IMR-90 (cell line): ENCODE measurements at regions not wholly inside any gene's neighbourhood (a gene's known extent, or its start where the extent isn't known, plus 50 kb on each side); places are given as distances from the start of the nearest gene placed in this dataset.

Source experiments
- ATAC-seq: fragments of 200-7000 bp; cut with Tn5 transposase; 2 replicates; pipeline ENCODE4 v1.9.1; 2020; ENCODE audit warnings: low read depth, mild to moderate bottlenecking, moderate library complexity
- BruUV-seq: library from RNA; stranded (reverse); fragments of 400-500 nt; replicated peaks from 2 replicates; lab custom pipeline; 2021; lab: Mats Ljungman, UMichigan
- CTCF ChIA-PET: fragments of 300-600 bp; formaldehyde crosslinking; extraction: SDS; loops from one replicate; lab custom pipeline; 2021; ENCODE audit warnings: antibody characterized with exemption; lab: Yijun Ruan, JAX
- POLR2A ChIA-PET: fragments of 300-600 bp; sonication (Branson Sonifier 250); formaldehyde crosslinking; loops from one replicate; lab custom pipeline; 2022; ENCODE audit warnings: antibody characterized with exemption; ENCODE audit not compliant: unreplicated experiment; lab: Charles Lee
- DNase-seq: peaks from one replicate; pipeline ENCODE4 v3.0.0; 2013
- H2AFZ ChIP-seq: replicated peaks from 2 replicates; pipeline ENCODE3; 2013; ENCODE audit warnings: low read length, mild to moderate bottlenecking; ENCODE audit not compliant: poor library complexity
- H2AK5ac ChIP-seq: 2 replicates; pipeline ENCODE4 v1.6.1; 2013; ENCODE audit warnings: low read depth, low read length, inconsistent platforms
- H2AK9ac ChIP-seq: replicated peaks from 2 replicates; pipeline ENCODE3; 2013; ENCODE audit warnings: mild to moderate bottlenecking, low read depth, low read length, moderate library complexity; ENCODE audit not compliant: poor library complexity
- H2BK120ac ChIP-seq: 2 replicates; pipeline ENCODE4 v1.6.1; 2013; ENCODE audit warnings: low read depth, low read length, inconsistent platforms
- H2BK15ac ChIP-seq: 3 replicates; pipeline ENCODE4 v1.6.1; 2013; ENCODE audit warnings: low read depth, low read length, inconsistent platforms
- H2BK20ac ChIP-seq: 2 replicates; pipeline ENCODE4 v1.6.1; 2013; ENCODE audit warnings: low read depth, mild to moderate bottlenecking, inconsistent platforms, low read length, moderate library complexity
- H2BK5ac ChIP-seq: 2 replicates; pipeline ENCODE4 v1.6.1; 2013; ENCODE audit warnings: mild to moderate bottlenecking, low read depth, low read length, inconsistent platforms; ENCODE audit not compliant: poor library complexity, severe bottlenecking
- H3K14ac ChIP-seq: replicated peaks from 2 replicates; pipeline ENCODE4 v1.6.1; 2013; ENCODE audit warnings: low read depth, low read length, inconsistent platforms
- H3K18ac ChIP-seq: 2 replicates; pipeline ENCODE4 v1.6.1; 2013; ENCODE audit warnings: low read depth, low read length, control low read depth
- H3K23ac ChIP-seq: 2 replicates; pipeline ENCODE4 v1.6.1; 2013; ENCODE audit warnings: low read depth, low read length, inconsistent platforms
- H3K27ac ChIP-seq: 2 replicates; pipeline ENCODE4 v1.5.1; 2013; ENCODE audit warnings: mild to moderate bottlenecking, control low read depth, low read length; ENCODE audit not compliant: insufficient read depth
- H3K27me3 ChIP-seq: 2 replicates; pipeline ENCODE4 v1.6.1; 2013; ENCODE audit warnings: low read length; ENCODE audit not compliant: control insufficient read depth, insufficient read depth
- H3K36me3 ChIP-seq: 2 replicates; pipeline ENCODE4 v1.6.1; 2013; ENCODE audit warnings: low read length, mixed read lengths; ENCODE audit not compliant: control insufficient read depth, insufficient read depth
- H3K4ac ChIP-seq: 2 replicates; pipeline ENCODE4 v1.6.1; 2013; ENCODE audit warnings: low read depth, low read length, inconsistent platforms
- H3K4me1 ChIP-seq: 2 replicates; pipeline ENCODE4 v1.6.1; 2013; ENCODE audit warnings: low read length, mixed read lengths; ENCODE audit not compliant: control insufficient read depth, insufficient read depth
- H3K4me2 ChIP-seq: 2 replicates; pipeline ENCODE4 v1.6.1; 2013; ENCODE audit warnings: low read depth, mild to moderate bottlenecking, control low read depth, low read length, moderate library complexity
- H3K4me3 ChIP-seq: 2 replicates; pipeline ENCODE4 v1.5.1; 2013; ENCODE audit warnings: low read depth, mild to moderate bottlenecking, control low read depth, low read length, moderate library complexity; ENCODE audit not compliant: insufficient read depth
- H3K56ac ChIP-seq: 2 replicates; pipeline ENCODE4 v1.6.1; 2013; ENCODE audit warnings: low read length, inconsistent platforms; ENCODE audit not compliant: insufficient read depth; ENCODE audit errors: extremely low read depth
- H3K79me1 ChIP-seq, 2 experiments: 2 replicates each; pipeline ENCODE4 v1.6.1; 2013; ENCODE audit warnings: low read length in 2 of 2, inconsistent platforms in 1 of 2, low read depth in 1 of 2
- H3K9ac ChIP-seq: 2 replicates; pipeline ENCODE4 v1.6.1; 2013; ENCODE audit warnings: low read depth, low read length, control low read depth
- H3K9me1 ChIP-seq: 2 replicates; pipeline ENCODE4 v1.6.1; 2013; ENCODE audit warnings: low read length, inconsistent platforms; ENCODE audit not compliant: insufficient read depth
- H3K9me3 ChIP-seq: 2 replicates; pipeline ENCODE4 v1.6.1; 2013; ENCODE audit warnings: low read length; ENCODE audit not compliant: control insufficient read depth, insufficient read depth
- H4K20me1 ChIP-seq: 2 replicates; pipeline ENCODE4 v1.6.1; 2013; ENCODE audit warnings: low read length, inconsistent platforms; ENCODE audit not compliant: insufficient read depth
- H4K5ac ChIP-seq: 2 replicates; pipeline ENCODE4 v1.6.1; 2013; ENCODE audit warnings: mild to moderate bottlenecking, low read depth, low read length, control low read depth
- H4K8ac ChIP-seq, 2 experiments: 2 replicates each; pipeline ENCODE4 v1.6.1; 2013; ENCODE audit warnings: low read depth in 2 of 2, low read length in 2 of 2, control low read depth in 1 of 2, inconsistent platforms in 1 of 2
- H4K91ac ChIP-seq: 2 replicates; pipeline ENCODE4 v1.6.1; 2013; ENCODE audit warnings: low read depth, low read length, inconsistent platforms; ENCODE audit not compliant: insufficient read depth
- CEBPB ChIP-seq: IDR thresholded peaks from 2 replicates; pipeline ENCODE4 v1.6.1; 2012; ENCODE audit warnings: low read depth, low read length, improper control_type of control experiment
- FOS ChIP-seq: fragments of 150-350 bp; IDR thresholded peaks from 2 replicates; pipeline ENCODE4 v1.6.1; 2016; ENCODE audit warnings: low read depth, low read length
- MXI1 ChIP-seq: IDR thresholded peaks from 2 replicates; pipeline ENCODE4 v1.6.1; 2012; ENCODE audit warnings: low read depth, mild to moderate bottlenecking, low read length, moderate library complexity, borderline replicate concordance
- RFX5 ChIP-seq: IDR thresholded peaks from 2 replicates; pipeline ENCODE4 v1.8.0; 2012; ENCODE audit warnings: low read depth, mild to moderate bottlenecking, low read length, moderate library complexity
- WGBS, 2 experiments: methylation state at CpG; one replicate each; pipeline versions ENCODE4 v1.1.5 to v1.1.7; 2013; ENCODE audit warnings: missing lambda C conversion rate in 2 of 2; ENCODE audit not compliant: insufficient read length in 1 of 2; ENCODE audit errors: extremely low coverage in 2 of 2; 5-methylcytosine and 5-hydroxymethylcytosine counted together
- dilution Hi-C: fragments of 300-500 bp; cut with HindIII; formaldehyde crosslinking; loops from one replicate; pipeline ENCODE4 v1.14.3; 2018; ENCODE audit warnings: low sequenced_read_pairs; ENCODE audit not compliant: unreplicated experiment
- in situ Hi-C: fragments of 300-500 bp; cut with MboI; formaldehyde crosslinking; loops from 3 replicates; pipeline ENCODE4 v1.14.3; 2019; ENCODE audit warnings: low sequenced_read_pairs, inconsistent platforms, mixed read lengths
- intact Hi-C: fragments of 100-400 bp; cut with micrococcal nuclease; formaldehyde crosslinking; loops from 2 replicates; pipeline ENCODE4 v1.10.0; 2022
- TF ChIP-seq, protein P1 (sequence below): fragments of 150-350 bp; IDR thresholded peaks from 2 replicates; pipeline ENCODE4 v1.6.1; 2017; ENCODE audit warnings: mild to moderate bottlenecking, antibody characterized with exemption, low read length, low read depth
- TF ChIP-seq, protein P2 (sequence below): conservative IDR thresholded peaks from 2 replicates; pipeline ENCODE4 v1.5.1; 2012; ENCODE audit warnings: mild to moderate bottlenecking, low read depth, low read length, improper control_type of control experiment

DNA sequence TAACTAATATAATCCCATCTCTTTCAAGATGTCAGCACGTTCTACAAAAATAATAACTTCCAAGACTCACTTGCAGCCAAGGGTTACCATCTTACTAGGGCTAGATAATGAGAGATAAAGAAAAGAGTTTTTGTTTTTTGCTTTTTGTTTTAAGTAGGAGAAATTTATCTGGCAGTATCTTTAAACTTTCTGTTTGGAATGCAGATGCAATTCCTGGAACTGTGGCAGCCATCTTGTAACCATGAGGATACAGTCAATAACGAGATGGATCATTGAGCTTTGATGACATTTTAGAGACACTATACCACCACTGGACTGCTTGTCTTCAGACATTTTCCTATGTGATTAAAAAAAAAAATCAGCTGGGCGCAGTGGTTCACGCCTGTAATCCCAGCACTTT, 171.2 kb upstream of the ARID2 start:
- ATAC-seq (no peak), DNase-seq (no peak)
- H2BK15ac ChIP-seq: no peak overlapping the region
- no CpG with 5 or more reads among the region's 4 CpGs for WGBS, 2 experiments
- no TSS peak for BruUV-seq
- dilution Hi-C loops (no loop called here), in situ Hi-C loops (no loop called here), intact Hi-C loops (no loop called here)
- no peak overlapping the region for H4K5ac ChIP-seq
- no peak overlapping the region for H4K91ac ChIP-seq
- no peak overlapping the region for H2AK9ac ChIP-seq
- H3K9me1 ChIP-seq: no peaks in the 10 kb centered on the region
- no peak overlapping the region for H3K9ac ChIP-seq
- no peak overlapping the region for H2AK5ac ChIP-seq
- H3K9me3 ChIP-seq: no peaks in the 10 kb centered on the region
- no peaks in the 10 kb centered on the region for H3K36me3 ChIP-seq
- no peak overlapping the region for H3K23ac ChIP-seq
- H4K8ac ChIP-seq: no peak overlapping the region
- no peak overlapping the region for H3K18ac ChIP-seq
- ChIA-PET POLR2A (no interaction called here), CTCF (no interaction called here)
- H3K4me2 ChIP-seq: no peak overlapping the region
- no peak overlapping the region for H3K14ac ChIP-seq
- no peak overlapping the region for H2BK120ac ChIP-seq
- TF ChIP-seq, protein P1, sequence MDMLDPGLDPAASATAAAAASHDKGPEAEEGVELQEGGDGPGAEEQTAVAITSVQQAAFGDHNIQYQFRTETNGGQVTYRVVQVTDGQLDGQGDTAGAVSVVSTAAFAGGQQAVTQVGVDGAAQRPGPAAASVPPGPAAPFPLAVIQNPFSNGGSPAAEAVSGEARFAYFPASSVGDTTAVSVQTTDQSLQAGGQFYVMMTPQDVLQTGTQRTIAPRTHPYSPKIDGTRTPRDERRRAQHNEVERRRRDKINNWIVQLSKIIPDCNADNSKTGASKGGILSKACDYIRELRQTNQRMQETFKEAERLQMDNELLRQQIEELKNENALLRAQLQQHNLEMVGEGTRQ: no peak
- TF ChIP-seq FOS (no peak), MXI1 (no peak), RFX5 (no peak), CEBPB (no peak)
- TF ChIP-seq, protein P2, sequence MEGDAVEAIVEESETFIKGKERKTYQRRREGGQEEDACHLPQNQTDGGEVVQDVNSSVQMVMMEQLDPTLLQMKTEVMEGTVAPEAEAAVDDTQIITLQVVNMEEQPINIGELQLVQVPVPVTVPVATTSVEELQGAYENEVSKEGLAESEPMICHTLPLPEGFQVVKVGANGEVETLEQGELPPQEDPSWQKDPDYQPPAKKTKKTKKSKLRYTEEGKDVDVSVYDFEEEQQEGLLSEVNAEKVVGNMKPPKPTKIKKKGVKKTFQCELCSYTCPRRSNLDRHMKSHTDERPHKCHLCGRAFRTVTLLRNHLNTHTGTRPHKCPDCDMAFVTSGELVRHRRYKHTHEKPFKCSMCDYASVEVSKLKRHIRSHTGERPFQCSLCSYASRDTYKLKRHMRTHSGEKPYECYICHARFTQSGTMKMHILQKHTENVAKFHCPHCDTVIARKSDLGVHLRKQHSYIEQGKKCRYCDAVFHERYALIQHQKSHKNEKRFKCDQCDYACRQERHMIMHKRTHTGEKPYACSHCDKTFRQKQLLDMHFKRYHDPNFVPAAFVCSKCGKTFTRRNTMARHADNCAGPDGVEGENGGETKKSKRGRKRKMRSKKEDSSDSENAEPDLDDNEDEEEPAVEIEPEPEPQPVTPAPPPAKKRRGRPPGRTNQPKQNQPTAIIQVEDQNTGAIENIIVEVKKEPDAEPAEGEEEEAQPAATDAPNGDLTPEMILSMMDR: no peak
- no peaks in the 10 kb centered on the region for H3K4me1 ChIP-seq
- no peak overlapping the region for H3K56ac ChIP-seq
- no peak overlapping the region for H3K27ac ChIP-seq
- no peak overlapping the region for H3K4ac ChIP-seq
- no peak overlapping the region for H2BK20ac ChIP-seq
- H3K79me1 ChIP-seq: no peaks in the 10 kb centered on the region
- H2BK5ac ChIP-seq: no peak overlapping the region
- H2AFZ ChIP-seq: no peak overlapping the region
- H4K20me1 ChIP-seq: no peaks in the 10 kb centered on the region
- peaks cover 3% of the 10 kb centered on the region; the same call in 1 of the 2 replicates for H3K27me3 ChIP-seq
- no peak overlapping the region for H3K4me3 ChIP-seq
